Mesodermal cell (in vitro differentiated cells): ENCODE measurements at regions not wholly inside any gene's neighbourhood (a gene's known extent, or its start where the extent isn't known, plus 50 kb on each side); places are given as distances from the start of the nearest gene placed in this dataset.

Source experiments
- H3K27ac ChIP-seq: 2 replicates; pipeline ENCODE4 v1.7.0; 2013; ENCODE audit warnings: mild to moderate bottlenecking, low read depth, low read length, moderate library complexity; ENCODE audit not compliant: severe bottlenecking
- H3K36me3 ChIP-seq: 2 replicates; pipeline ENCODE4 v1.7.1; 2013; ENCODE audit warnings: mild to moderate bottlenecking, low read length, moderate library complexity; ENCODE audit not compliant: control insufficient read depth, insufficient read depth
- H3K4me1 ChIP-seq: one replicate; pipeline ENCODE4 v1.7.1; 2013; ENCODE audit warnings: mild to moderate bottlenecking, low read length; ENCODE audit not compliant: insufficient read depth, control insufficient read depth, poor library complexity, severe bottlenecking
- H3K4me3 ChIP-seq: 2 replicates; pipeline ENCODE4 v1.7.0; 2013; ENCODE audit warnings: low read length, control low read depth, mild to moderate bottlenecking; ENCODE audit not compliant: insufficient read depth, poor library complexity, severe bottlenecking; ENCODE audit errors: extremely low read depth
- H3K9me3 ChIP-seq: 2 replicates; pipeline ENCODE4 v1.7.1; 2013; ENCODE audit warnings: mild to moderate bottlenecking, low read length, moderate library complexity; ENCODE audit not compliant: control insufficient read depth
- WGBS, 2 experiments: methylation state at CpG; one replicate each; pipeline ENCODE4 v1.1.5; 2013; ENCODE audit warnings: missing lambda C conversion rate in 2 of 2; ENCODE audit not compliant: insufficient coverage in 2 of 2; 5-methylcytosine and 5-hydroxymethylcytosine counted together

DNA sequence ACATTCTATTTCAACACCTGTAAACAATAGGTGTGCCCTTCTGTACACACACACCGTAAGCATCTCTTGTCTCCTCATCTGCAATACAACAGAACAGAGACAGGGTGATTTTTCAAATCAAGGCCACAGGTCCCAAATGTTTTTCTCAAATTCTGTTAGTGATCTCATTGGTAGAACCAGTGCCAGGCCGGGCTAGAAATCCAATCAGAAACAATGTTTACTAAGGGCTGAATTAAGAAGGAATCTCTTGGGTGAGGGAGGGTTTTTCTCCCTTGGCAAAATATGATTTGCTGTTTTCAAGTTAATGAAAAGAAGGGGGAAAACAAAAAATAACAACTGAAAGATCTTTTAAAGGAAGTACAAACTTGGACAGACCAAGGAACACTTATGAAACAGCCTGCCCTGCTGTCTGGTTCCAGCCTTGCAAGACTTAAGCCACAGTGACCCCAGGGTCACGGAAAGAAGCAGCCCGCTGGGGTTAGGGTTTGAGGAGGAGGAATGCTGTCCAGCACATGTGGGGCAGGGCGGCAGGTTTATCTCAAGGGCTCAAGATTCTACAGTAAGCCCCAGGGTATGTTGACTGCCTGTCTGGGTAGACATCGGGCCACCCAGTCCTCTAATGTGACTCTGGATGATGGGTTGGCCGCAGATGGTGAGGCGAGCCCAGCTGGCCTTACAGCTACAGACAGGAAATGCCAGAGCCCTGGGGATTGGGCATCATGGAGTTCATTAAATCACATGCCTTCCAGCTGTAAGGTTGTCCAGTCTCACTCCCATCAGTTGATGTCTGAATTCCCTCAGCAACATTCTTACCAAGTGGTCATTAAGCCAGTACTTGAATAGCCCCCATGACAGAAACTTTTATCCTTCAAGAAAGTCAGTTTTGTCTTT is 73.3 kb upstream of the SLC44A3 start:
- Histone ChIP-seq H3K27ac (no peak overlapping the region), H3K9me3 (no peaks in the 10 kb centered on the region), H3K36me3 (no peaks in the 10 kb centered on the region), H3K4me1 (peaks cover 8% of the 10 kb centered on the region), H3K4me3 (no peak overlapping the region)
- WGBS, 2 experiments = 73% methylated on average over 7 to 8 of the region's 8 CpGs

DNA sequence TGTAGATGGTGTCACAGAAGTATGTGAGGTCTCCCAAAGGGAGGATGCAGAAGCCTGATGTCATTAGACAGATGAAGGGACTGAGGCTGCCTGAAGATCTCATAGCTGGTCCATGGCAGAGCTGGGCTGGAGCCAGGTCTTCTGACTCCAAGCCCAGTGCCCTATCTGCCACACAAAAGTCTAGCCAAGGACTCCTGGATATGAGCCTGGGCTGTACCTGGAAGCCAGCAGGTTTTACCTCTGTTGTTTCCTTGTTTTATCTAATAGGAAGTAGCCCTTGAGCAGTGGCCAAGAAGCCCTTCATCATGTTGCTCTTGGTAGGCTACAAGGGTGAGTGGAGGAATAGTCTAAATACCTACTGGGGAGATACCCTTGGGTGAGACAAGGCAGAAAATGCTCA is 74.4 kb upstream of the SLC44A3 start:
- H3K36me3 ChIP-seq = no peaks in the 10 kb centered on the region
- peaks cover 12% of the 10 kb centered on the region for H3K4me1 ChIP-seq
- no peak overlapping the region for H3K4me3 ChIP-seq
- no peaks in the 10 kb centered on the region for H3K9me3 ChIP-seq
- H3K27ac ChIP-seq = no peak overlapping the region

DNA sequence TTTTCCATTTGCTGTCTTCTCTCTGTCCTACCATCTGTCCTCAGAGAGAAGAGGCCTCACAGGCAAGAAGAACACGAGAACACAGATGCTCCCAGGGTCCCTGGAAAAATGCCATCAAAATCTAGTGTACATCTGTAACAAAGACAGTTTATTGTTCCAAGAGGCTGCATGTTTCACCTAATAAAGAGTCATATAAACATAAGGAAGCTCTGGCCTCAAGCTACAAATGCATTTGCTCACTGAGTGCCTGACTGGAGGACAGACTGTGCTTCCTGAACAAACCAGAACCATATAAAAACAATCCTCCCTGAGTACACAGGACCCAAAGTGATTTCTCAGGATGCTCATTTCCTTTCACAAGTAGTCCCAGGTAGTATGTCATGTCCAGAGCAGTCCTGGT is 76.3 kb upstream of the SLC44A3 start:
- Histone ChIP-seq H3K9me3 (no peaks in the 10 kb centered on the region), H3K4me3 (no peak overlapping the region), H3K4me1 (peaks cover 21% of the 10 kb centered on the region), H3K27ac (no peak overlapping the region), H3K36me3 (no peaks in the 10 kb centered on the region)
- 100% methylated on average over 1 of the region's 1 CpG; no CpG with 5 or more reads in 1 of the 2 experiments for WGBS, 2 experiments

GRCh38 chr1:94741996-94742395 is 78.2 kb upstream of the SLC44A3 start:
- no peaks in the 10 kb centered on the region for H3K36me3 ChIP-seq
- WGBS, 2 experiments = 100% methylated on average over 2 of the region's 2 CpGs; no CpG with 5 or more reads in 1 of the 2 experiments
- no peak overlapping the region for H3K27ac ChIP-seq
- H3K4me1 ChIP-seq = peaks cover 17% of the 10 kb centered on the region
- H3K4me3 ChIP-seq = no peak overlapping the region
- H3K9me3 ChIP-seq = no peaks in the 10 kb centered on the region

DNA sequence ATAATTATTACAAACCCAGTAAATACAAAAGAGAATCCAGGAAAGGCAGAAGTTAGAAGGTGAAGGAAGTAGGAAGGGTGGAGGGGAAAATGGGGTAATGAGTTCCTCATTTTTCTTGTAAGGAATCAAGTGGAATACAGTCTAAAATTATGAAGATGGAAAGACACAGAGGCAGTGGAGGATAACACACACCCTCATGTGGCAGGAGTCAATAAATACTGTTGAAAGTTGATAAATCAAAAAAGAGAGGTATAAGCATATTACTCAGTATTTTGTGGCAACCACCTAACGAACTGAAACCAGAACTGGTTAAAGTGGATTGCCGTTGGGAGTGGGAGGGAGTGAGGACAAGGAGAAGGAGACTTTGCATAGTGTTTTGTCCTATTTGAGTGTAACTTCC is 78.6 kb upstream of the SLC44A3 start:
- H3K36me3 ChIP-seq = no peaks in the 10 kb centered on the region
- no peak overlapping the region for H3K27ac ChIP-seq
- H3K4me3 ChIP-seq = no peak overlapping the region
- peaks cover 20% of the 10 kb centered on the region for H3K4me1 ChIP-seq
- H3K9me3 ChIP-seq = no peaks in the 10 kb centered on the region
- WGBS, 2 experiments = 92 to 100% methylated on average over 2 of the region's 2 CpGs

DNA sequence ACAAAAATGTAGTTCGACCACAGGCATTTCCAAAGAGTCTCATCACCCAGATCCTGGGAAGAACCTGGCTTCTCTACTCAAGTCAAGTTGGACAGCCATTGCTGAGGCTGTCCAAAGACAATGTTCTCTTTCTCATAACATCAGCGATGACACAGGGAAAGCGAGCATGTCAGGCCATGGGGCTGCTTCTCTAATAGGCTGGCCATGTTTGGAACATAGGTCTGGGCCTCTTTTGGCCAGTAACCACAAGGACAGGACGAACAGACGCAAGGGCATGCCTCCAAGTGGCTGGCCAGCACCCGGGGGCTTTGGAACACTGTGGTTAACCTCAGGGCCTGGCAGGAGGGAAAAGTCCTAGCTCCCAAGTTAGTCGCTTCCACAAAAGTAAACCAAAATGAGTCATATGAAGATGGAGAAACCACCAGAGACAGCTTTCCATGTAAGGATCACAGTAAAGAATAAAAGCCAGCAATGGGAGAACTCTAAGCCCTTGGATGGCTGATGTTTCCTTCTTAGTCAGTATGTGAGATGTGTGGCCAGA is 80.6 kb upstream of the SLC44A3 start:
- no peak overlapping the region for H3K4me3 ChIP-seq
- peaks cover 35% of the 10 kb centered on the region for H3K4me1 ChIP-seq
- H3K9me3 ChIP-seq = no peaks in the 10 kb centered on the region
- peak overlapping the region; percentile 18 for H3K27ac ChIP-seq
- 93 to 98% methylated on average over 3 to 5 of the region's 7 CpGs for WGBS, 2 experiments
- no peaks in the 10 kb centered on the region for H3K36me3 ChIP-seq

GRCh38 chr1:94738371-94738770 is 81.8 kb upstream of the SLC44A3 start:
- 80% methylated on average over 1 of the region's 3 CpGs; no CpG with 5 or more reads in 1 of the 2 experiments for WGBS, 2 experiments
- H3K36me3 ChIP-seq = no peaks in the 10 kb centered on the region
- H3K4me1 ChIP-seq = peaks cover 37% of the 10 kb centered on the region
- no peak overlapping the region for H3K27ac ChIP-seq
- no peak overlapping the region for H3K4me3 ChIP-seq
- H3K9me3 ChIP-seq = no peaks in the 10 kb centered on the region

DNA sequence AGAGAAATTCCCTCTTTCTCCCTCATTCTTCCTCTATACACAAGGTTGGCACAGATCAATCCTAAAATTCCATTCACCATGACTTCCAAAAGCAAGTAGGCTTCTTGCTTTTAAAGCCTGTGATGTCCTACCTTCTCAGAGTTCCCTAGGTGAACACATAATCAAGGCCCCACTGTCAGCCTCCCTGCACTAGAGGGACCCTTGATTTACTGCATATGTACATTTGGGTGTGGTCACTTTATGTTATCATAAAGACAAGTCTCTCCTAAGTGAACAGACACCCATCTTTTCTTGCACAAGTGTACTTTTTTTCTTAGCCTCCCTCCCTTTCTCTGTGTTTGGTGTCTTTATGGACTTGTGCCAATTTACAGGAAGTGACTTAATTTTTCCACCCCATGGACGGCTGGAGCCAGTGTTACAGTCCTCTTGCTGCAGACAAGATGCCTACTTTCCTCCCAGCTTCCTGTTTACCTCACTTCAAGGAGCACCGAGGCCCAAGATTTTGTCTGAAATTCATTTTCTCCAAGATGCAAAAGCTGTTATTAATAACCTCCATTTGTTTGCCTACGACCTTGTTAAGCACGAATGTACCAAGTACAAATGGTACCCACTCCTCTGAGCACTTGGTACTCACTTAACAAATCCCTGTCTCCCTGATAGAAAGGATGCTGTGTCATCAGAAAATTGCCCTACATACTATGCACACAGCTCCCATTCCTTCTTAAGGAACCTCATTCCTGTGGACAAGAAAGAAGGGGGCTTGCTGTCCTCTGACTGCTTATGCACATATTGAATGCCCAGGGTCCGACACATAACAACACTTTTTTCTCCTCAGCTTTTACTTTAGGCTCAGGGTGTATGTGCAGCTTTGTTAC is 82.8 kb upstream of the SLC44A3 start:
- Histone ChIP-seq H3K9me3 (no peaks in the 10 kb centered on the region), H3K27ac (no peak overlapping the region), H3K4me1 (peaks cover 37% of the 10 kb centered on the region), H3K4me3 (no peak overlapping the region), H3K36me3 (no peaks in the 10 kb centered on the region)
- WGBS, 2 experiments = 92 to 93% methylated on average over 3 to 4 of the region's 5 CpGs

- Histone ChIP-seq H3K27ac (no peak overlapping the region), H3K36me3 (no peaks in the 10 kb centered on the region), H3K4me1 (peaks cover 36% of the 10 kb centered on the region), H3K4me3 (no peak overlapping the region), H3K9me3 (no peaks in the 10 kb centered on the region)
- no CpG with 5 or more reads among the region's 1 CpG for WGBS, 2 experiments
These were observed 83.6 kb upstream of the SLC44A3 start for GRCh38 chr1:94736549-94736948.

DNA sequence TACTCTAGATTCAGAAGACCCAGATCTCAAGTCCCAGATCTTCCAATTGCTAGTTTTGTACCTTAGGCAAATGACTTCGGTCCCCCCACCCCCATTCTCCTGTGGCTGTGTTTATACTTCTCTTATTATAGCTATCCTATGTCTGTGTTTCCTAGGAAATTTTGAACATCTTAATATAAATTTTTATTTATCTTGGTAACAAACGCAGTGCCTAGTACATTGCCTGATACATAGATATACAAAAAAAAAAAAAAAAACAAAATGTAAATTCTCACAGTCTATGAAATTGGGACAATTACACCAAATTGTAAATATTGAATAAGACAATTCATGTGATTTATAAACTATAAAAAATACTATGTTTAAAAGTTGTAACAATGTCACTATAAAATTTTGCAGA is 84.1 kb upstream of the SLC44A3 start:
- Histone ChIP-seq H3K4me3 (no peak overlapping the region), H3K27ac (peak overlapping the region; percentile 77), H3K36me3 (no peaks in the 10 kb centered on the region), H3K9me3 (no peaks in the 10 kb centered on the region), H3K4me1 (peaks cover 34% of the 10 kb centered on the region)
- no CpG with 5 or more reads among the region's 2 CpGs for WGBS, 2 experiments
